ENCODE measurements at regions not wholly inside any gene's neighbourhood (a gene's known extent, or its start where the extent isn't known, plus 50 kb on each side); places are given as distances from the start of the nearest gene placed in this dataset.

GRCh38 chr5:3518051-3518450 is 77.6 kb upstream of the IRX1 start:
- TF ChIP-seq POLR2A (IDR thresholded peaks at IDR 0.05), result no peak
- TF ChIP-seq, protein P1, sequence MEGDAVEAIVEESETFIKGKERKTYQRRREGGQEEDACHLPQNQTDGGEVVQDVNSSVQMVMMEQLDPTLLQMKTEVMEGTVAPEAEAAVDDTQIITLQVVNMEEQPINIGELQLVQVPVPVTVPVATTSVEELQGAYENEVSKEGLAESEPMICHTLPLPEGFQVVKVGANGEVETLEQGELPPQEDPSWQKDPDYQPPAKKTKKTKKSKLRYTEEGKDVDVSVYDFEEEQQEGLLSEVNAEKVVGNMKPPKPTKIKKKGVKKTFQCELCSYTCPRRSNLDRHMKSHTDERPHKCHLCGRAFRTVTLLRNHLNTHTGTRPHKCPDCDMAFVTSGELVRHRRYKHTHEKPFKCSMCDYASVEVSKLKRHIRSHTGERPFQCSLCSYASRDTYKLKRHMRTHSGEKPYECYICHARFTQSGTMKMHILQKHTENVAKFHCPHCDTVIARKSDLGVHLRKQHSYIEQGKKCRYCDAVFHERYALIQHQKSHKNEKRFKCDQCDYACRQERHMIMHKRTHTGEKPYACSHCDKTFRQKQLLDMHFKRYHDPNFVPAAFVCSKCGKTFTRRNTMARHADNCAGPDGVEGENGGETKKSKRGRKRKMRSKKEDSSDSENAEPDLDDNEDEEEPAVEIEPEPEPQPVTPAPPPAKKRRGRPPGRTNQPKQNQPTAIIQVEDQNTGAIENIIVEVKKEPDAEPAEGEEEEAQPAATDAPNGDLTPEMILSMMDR (IDR thresholded peaks at IDR 0.05 in 4 of 5, conservative IDR thresholded peaks at IDR 0.05 in 1 of 5), result no peak
